ENCODE measurements at regions not wholly inside any gene's neighbourhood (a gene's known extent, or its start where the extent isn't known, plus 50 kb on each side); places are given as distances from the start of the nearest gene placed in this dataset.
"Not testable (repeated sequence)": the region's sequence is repeated elsewhere in the genome, so short reads cannot be mapped to it uniquely, and the experiment has no call there.

- peaks cover 82% of the 10 kb centered on the region for H3K9me3 ChIP-seq (ENCODE audit: control insufficient read depth, low read length)
- H3K4me3 ChIP-seq (ENCODE audit: extremely low read depth, insufficient read depth, low read length, poor library complexity, severe bottlenecking) = not testable (repeated sequence)
These were observed 1510.2 kb upstream of the TPTE start for GRCh38 chr21:9010936-9011890.

DNA sequence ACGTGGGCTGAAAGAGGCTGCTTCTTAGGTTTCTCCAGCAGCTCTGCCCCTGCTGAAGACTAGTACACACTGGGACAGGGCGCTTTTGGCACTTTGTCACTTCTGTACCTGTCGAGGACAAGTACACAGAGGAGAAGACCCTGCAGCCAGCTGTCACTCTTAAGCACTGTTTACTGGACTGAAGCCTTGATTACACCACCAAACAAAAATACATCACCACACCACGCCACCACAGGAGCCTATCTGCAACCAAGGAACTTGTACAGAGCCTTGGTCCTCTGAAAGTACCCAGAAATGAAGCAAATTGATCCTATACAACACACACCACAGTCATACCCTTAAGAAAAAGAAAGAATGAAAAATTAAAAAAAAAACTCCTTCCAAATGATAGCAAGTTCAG lies 1509.5 kb upstream of the TPTE start:
- WGBS, 2 experiments (ENCODE audit: insufficient coverage in 2 of 2) = 13 to 24% methylated on average over 2 to 3 of the region's 4 CpGs
- peaks cover 75% of the 10 kb centered on the region for H3K9me3 ChIP-seq (ENCODE audit: control insufficient read depth, low read length)
- H3K4me3 ChIP-seq (ENCODE audit: extremely low read depth, insufficient read depth, low read length, poor library complexity, severe bottlenecking) = not testable (repeated sequence)

More at GRCh38 chr21:9010936-9011890, 1510.2 kb upstream of the TPTE start:
- not testable (repeated sequence) for H3K27ac ChIP-seq (ENCODE audit: low read depth, low read length, severe bottlenecking); H3K4me1 ChIP-seq (ENCODE audit: control insufficient read depth, insufficient read depth, low read length, poor library complexity, severe bottlenecking); H3K36me3 ChIP-seq (ENCODE audit: control insufficient read depth, insufficient read depth, low read length)
- 50 to 60% methylated on average over 3 of the region's 3 CpGs for WGBS, 2 experiments (ENCODE audit: insufficient coverage in 2 of 2)

DNA sequence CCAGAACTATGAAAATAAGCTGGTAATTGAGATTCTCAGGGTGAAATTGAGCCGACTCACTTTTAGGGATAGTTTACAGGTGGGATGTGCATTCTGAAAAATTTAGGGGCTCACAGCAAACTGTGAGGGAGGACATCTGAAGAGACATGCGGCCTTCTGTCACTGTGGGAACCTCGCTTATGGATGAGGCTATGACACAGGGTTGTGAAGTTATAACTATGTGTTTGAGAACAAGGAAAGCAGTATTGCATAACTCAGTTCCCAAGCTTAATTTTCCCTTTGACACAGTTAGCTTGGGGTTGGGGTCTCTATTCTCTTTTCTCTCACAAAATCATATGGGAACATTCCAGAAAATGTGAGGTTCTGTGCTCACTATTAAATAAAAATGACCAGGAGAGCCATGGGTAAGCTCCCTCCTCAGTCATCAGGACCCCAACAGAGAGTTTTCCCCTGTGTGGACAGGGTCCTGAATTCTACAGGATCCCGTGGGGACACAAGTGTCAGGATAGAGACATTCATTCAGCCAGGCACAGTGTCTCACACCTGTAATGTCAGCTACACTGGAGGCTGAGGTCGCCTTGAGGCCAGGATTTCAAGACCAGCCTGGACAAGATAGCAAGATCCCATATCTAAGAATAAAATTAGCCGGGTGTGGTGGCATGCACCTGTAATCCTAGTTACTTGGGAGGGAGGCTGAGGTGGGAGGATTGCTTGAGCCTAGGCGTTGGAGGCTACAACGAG lies 1507.7 kb upstream of the TPTE start:
- WGBS, 2 experiments (ENCODE audit: insufficient coverage in 2 of 2) = 56 to 59% methylated on average over 8 of the region's 8 CpGs
- not testable (repeated sequence) for H3K36me3 ChIP-seq (ENCODE audit: control insufficient read depth, insufficient read depth, low read length); H3K4me3 ChIP-seq (ENCODE audit: extremely low read depth, insufficient read depth, low read length, poor library complexity, severe bottlenecking); H3K4me1 ChIP-seq (ENCODE audit: control insufficient read depth, insufficient read depth, low read length, poor library complexity, severe bottlenecking); H3K27ac ChIP-seq (ENCODE audit: low read depth, low read length, severe bottlenecking)
- H3K9me3 ChIP-seq (ENCODE audit: control insufficient read depth, low read length) = peaks cover 66% of the 10 kb centered on the region

More for the DNA sequence above, 1509.5 kb upstream of the TPTE start:
- H3K36me3 ChIP-seq (ENCODE audit: control insufficient read depth, insufficient read depth, low read length); H3K4me1 ChIP-seq (ENCODE audit: control insufficient read depth, insufficient read depth, low read length, poor library complexity, severe bottlenecking); H3K27ac ChIP-seq (ENCODE audit: low read depth, low read length, severe bottlenecking): not testable (repeated sequence)

- H3K4me1 ChIP-seq (ENCODE audit: control insufficient read depth, insufficient read depth, low read length, poor library complexity, severe bottlenecking); H3K27ac ChIP-seq (ENCODE audit: low read depth, low read length, severe bottlenecking); H3K36me3 ChIP-seq (ENCODE audit: control insufficient read depth, insufficient read depth, low read length); H3K4me3 ChIP-seq (ENCODE audit: extremely low read depth, insufficient read depth, low read length, poor library complexity, severe bottlenecking): not testable (repeated sequence)
- WGBS, 2 experiments (ENCODE audit: insufficient coverage in 2 of 2) = 66 to 78% methylated on average over 7 of the region's 7 CpGs
- H3K9me3 ChIP-seq (ENCODE audit: control insufficient read depth, low read length) = peaks cover 60% of the 10 kb centered on the region
These were observed 1507.1 kb upstream of the TPTE start for GRCh38 chr21:9014243-9014734.

DNA sequence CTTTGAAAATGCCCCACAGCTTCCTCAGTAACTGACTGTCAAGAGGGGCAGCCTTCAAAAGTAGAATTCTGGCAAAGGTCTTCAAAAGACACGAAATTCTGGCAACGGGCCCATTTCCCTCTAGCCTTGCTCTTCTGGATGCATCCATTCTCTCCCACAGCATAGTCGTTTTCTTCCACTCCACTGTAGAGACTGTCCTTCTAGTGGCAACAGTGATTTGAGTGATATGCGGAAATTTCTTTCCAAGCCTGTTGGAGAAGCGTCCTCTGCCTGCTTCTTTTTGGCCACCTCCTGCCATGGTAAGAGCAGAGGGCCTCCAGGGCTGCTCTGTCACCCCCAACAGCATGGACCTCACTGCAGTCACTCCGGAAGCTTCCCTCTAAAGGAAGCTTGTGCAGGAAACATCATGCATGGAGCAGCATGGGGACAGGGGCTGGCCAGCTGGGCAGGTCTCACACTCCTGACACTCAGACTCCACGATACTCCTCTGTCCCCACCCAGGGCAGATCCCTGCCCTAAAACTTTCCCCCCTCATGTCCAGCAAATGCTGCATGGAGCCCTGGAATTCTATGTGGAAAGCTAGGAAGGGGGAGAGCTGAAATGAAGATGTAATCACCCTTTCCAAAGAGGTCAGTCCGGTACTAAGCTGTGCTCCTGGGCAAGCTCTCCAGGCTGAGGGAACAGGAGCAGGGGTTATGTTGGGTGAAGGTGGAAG lies 1505.7 kb upstream of the TPTE start:
- not testable (repeated sequence) for H3K4me3 ChIP-seq (ENCODE audit: extremely low read depth, insufficient read depth, low read length, poor library complexity, severe bottlenecking); H3K27ac ChIP-seq (ENCODE audit: low read depth, low read length, severe bottlenecking); H3K36me3 ChIP-seq (ENCODE audit: control insufficient read depth, insufficient read depth, low read length); H3K4me1 ChIP-seq (ENCODE audit: control insufficient read depth, insufficient read depth, low read length, poor library complexity, severe bottlenecking)
- peaks cover 52% of the 10 kb centered on the region for H3K9me3 ChIP-seq (ENCODE audit: control insufficient read depth, low read length)
- WGBS, 2 experiments (ENCODE audit: insufficient coverage in 2 of 2) = 52 to 56% methylated on average over 7 of the region's 8 CpGs

DNA sequence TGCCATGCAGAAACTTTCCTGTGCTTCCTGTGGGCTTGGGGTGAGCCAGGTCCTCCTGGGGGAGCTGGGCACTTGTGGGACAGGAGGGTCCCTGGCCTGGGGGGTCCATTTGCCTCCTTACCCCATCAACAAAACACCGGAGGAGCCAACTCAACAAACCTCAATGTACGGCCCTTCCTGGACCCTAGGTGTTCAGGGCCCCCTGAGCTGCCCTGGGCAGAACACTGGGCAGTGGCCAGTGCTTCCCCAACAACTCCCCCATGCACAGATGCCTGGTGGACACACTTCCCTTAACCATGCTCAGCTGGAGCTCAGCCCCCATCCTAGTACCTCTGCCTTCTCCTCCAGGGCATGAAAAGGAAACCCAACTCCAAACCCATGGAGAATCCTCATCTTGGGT lies 1504.2 kb upstream of the TPTE start:
- H3K4me1 ChIP-seq (ENCODE audit: control insufficient read depth, insufficient read depth, low read length, poor library complexity, severe bottlenecking); H3K4me3 ChIP-seq (ENCODE audit: extremely low read depth, insufficient read depth, low read length, poor library complexity, severe bottlenecking): not testable (repeated sequence)
- WGBS, 2 experiments (ENCODE audit: insufficient coverage in 2 of 2) = 45 to 76% methylated on average over 2 of the region's 2 CpGs

DNA sequence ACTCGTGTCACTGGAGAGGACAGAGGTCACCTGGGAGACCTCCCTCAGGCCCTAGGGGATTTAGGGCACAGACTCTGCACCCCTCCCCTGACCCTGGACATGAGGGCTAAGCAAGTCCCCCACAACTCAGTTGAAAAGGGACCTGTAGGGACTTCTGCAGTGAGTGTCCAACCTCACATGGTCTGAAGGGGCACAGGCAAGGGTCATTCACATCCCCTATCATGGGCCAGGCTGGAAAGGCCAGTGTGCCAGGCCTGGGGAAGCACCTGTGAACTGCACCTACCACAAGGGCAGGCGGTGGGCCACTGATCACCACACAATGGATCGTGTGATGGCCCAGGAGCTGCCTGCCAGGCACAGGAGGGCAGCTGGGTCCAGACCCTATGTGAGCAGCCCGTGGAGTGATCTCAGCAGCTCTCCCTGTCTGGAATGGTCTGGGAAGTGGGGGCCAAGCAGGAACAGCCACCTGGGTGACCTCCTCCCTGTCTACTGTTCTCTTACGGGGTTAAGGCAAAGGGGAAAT lies 1502.6 kb upstream of the TPTE start:
- H3K36me3 ChIP-seq (ENCODE audit: control insufficient read depth, insufficient read depth, low read length); H3K4me1 ChIP-seq (ENCODE audit: control insufficient read depth, insufficient read depth, low read length, poor library complexity, severe bottlenecking); H3K27ac ChIP-seq (ENCODE audit: low read depth, low read length, severe bottlenecking); H3K4me3 ChIP-seq (ENCODE audit: extremely low read depth, insufficient read depth, low read length, poor library complexity, severe bottlenecking): not testable (repeated sequence)
- peaks cover 21% of the 10 kb centered on the region for H3K9me3 ChIP-seq (ENCODE audit: control insufficient read depth, low read length)
- 0% methylated on average over 1 of the region's 5 CpGs; no CpG with 5 or more reads in 1 of the 2 experiments for WGBS, 2 experiments (ENCODE audit: insufficient coverage in 2 of 2)

More for the DNA sequence above, 1504.2 kb upstream of the TPTE start:
- H3K27ac ChIP-seq (ENCODE audit: low read depth, low read length, severe bottlenecking); H3K36me3 ChIP-seq (ENCODE audit: control insufficient read depth, insufficient read depth, low read length): not testable (repeated sequence)
- H3K9me3 ChIP-seq (ENCODE audit: control insufficient read depth, low read length) = peaks cover 36% of the 10 kb centered on the region

DNA sequence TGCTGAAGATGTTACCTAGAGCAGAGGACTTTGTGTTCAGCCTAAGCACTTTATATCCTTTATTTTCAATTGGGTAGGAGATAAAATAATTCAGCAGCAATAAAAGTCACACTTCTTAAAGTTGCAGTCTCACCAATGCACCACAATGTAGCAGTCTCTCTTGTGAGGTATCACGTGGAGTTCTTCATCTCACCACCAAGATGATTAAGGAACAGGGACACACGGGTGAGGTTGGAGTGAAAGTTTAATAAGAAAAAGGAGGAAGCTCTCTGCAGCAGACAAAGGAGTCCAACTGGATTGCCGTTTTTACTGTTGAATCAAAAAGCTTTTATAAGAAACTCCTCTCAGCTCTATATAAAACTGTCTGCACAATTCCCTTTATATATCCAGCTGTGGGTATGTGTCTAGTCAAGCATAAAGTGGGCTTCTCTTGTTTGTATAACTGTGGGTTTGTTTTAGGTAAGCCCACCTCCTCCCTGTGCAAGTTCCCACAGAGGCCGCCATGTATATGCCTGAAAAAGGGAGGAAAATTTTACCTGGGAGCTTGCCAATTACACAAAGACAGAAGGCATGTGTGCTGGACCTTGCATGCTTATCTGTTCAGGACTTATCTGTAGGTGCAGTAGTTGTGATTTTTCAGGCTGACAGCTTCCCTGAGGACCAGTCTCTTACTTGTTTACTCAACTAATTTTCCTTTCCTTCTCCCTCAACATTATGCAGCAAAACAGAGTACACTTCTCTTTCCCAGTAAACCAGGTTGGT lies 1497.2 kb upstream of the TPTE start:
- not testable (repeated sequence) for H3K36me3 ChIP-seq (ENCODE audit: control insufficient read depth, insufficient read depth, low read length); H3K4me1 ChIP-seq (ENCODE audit: control insufficient read depth, insufficient read depth, low read length, poor library complexity, severe bottlenecking); H3K27ac ChIP-seq (ENCODE audit: low read depth, low read length, severe bottlenecking); H3K9me3 ChIP-seq (ENCODE audit: control insufficient read depth, low read length); H3K4me3 ChIP-seq (ENCODE audit: extremely low read depth, insufficient read depth, low read length, poor library complexity, severe bottlenecking)
- no CpG with 5 or more reads among the region's 4 CpGs for WGBS, 2 experiments (ENCODE audit: insufficient coverage in 2 of 2)

- H3K4me1 ChIP-seq (ENCODE audit: control insufficient read depth, insufficient read depth, low read length, poor library complexity, severe bottlenecking); H3K9me3 ChIP-seq (ENCODE audit: control insufficient read depth, low read length); H3K27ac ChIP-seq (ENCODE audit: low read depth, low read length, severe bottlenecking); H3K4me3 ChIP-seq (ENCODE audit: extremely low read depth, insufficient read depth, low read length, poor library complexity, severe bottlenecking); H3K36me3 ChIP-seq (ENCODE audit: control insufficient read depth, insufficient read depth, low read length): not testable (repeated sequence)
- 25 to 30% methylated on average over 2 of the region's 2 CpGs for WGBS, 2 experiments (ENCODE audit: insufficient coverage in 2 of 2)
These were observed 1494.5 kb upstream of the TPTE start for GRCh38 chr21:9026729-9027416.
